GM12872 (cell line): ENCODE measurements at regions not wholly inside any gene's neighbourhood (a gene's known extent, or its start where the extent isn't known, plus 50 kb on each side); places are given as distances from the start of the nearest gene placed in this dataset.

Experiments
- TF ChIP-seq, protein P1 (sequence below): IDR thresholded peaks from 3 replicates; pipeline ENCODE4 v1.5.1; 2011; ENCODE audit warnings: low read depth, mild to moderate bottlenecking, low read length, moderate library complexity; ENCODE audit not compliant: insufficient read depth

DNA sequence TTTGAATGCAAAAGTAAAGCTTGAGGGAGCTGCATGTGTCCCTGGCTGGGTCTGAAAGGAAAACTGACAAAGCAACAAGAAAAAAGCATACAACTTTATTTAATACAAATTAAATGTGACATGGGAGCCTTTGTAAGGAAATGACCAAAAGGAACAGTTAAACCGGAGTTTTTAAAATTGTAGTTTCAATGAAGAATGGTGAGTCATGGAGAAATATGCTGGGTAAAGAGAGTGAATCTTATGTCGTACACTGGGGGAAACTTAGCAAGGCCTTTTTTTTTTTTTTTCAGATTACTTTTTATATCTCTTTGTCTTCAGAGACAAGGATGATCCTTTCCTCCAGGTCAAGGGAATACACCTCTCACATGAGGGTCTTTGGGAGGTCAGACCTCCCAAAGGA lies 50.1 kb upstream of the FBXL17 start:
- TF ChIP-seq, protein P1, sequence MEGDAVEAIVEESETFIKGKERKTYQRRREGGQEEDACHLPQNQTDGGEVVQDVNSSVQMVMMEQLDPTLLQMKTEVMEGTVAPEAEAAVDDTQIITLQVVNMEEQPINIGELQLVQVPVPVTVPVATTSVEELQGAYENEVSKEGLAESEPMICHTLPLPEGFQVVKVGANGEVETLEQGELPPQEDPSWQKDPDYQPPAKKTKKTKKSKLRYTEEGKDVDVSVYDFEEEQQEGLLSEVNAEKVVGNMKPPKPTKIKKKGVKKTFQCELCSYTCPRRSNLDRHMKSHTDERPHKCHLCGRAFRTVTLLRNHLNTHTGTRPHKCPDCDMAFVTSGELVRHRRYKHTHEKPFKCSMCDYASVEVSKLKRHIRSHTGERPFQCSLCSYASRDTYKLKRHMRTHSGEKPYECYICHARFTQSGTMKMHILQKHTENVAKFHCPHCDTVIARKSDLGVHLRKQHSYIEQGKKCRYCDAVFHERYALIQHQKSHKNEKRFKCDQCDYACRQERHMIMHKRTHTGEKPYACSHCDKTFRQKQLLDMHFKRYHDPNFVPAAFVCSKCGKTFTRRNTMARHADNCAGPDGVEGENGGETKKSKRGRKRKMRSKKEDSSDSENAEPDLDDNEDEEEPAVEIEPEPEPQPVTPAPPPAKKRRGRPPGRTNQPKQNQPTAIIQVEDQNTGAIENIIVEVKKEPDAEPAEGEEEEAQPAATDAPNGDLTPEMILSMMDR = no peak
